Sigmoid colon (tissue), 4 donors: ENCODE measurements at regions not wholly inside any gene's neighbourhood (a gene's known extent, or its start where the extent isn't known, plus 50 kb on each side); places are given as distances from the start of the nearest gene placed in this dataset.
"Not testable (repeated sequence)": the region's sequence is repeated elsewhere in the genome, so short reads cannot be mapped to it uniquely, and the experiment has no call there.

Experiments used
- POLR2AphosphoS5 ChIP-seq, 4 donors: sonication (generic); formaldehyde crosslinking; IDR thresholded peaks; one replicate each; pipeline ENCODE4 v1.6.1; 2017; ENCODE audit warnings: antibody characterized with exemption in 4 of 4
- TF ChIP-seq, protein P1 (sequence below), 4 experiments: fragments of 450-650 bp in 3 of 4; fragments of 200-600 bp in 1 of 4; IDR thresholded peaks; one replicate each; pipeline ENCODE4 v1.5.1; 2016 to 2019; ENCODE audit warnings: antibody characterized with exemption in 4 of 4, mild to moderate bottlenecking in 3 of 4, moderate library complexity in 2 of 4

GRCh38 chr2:131738533-131738932 lies 210.8 kb downstream of the CCDC74A start:
- TF ChIP-seq, protein P1, sequence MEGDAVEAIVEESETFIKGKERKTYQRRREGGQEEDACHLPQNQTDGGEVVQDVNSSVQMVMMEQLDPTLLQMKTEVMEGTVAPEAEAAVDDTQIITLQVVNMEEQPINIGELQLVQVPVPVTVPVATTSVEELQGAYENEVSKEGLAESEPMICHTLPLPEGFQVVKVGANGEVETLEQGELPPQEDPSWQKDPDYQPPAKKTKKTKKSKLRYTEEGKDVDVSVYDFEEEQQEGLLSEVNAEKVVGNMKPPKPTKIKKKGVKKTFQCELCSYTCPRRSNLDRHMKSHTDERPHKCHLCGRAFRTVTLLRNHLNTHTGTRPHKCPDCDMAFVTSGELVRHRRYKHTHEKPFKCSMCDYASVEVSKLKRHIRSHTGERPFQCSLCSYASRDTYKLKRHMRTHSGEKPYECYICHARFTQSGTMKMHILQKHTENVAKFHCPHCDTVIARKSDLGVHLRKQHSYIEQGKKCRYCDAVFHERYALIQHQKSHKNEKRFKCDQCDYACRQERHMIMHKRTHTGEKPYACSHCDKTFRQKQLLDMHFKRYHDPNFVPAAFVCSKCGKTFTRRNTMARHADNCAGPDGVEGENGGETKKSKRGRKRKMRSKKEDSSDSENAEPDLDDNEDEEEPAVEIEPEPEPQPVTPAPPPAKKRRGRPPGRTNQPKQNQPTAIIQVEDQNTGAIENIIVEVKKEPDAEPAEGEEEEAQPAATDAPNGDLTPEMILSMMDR (IDR thresholded peaks at IDR 0.05): not testable (repeated sequence)
- TF ChIP-seq POLR2AphosphoS5 (IDR thresholded peaks at IDR 0.05): not testable (repeated sequence)
